ENCODE measurements at regions not wholly inside any gene's neighbourhood (a gene's known extent, or its start where the extent isn't known, plus 50 kb on each side); places are given as distances from the start of the nearest gene placed in this dataset.

- H3K36me3 Mint-ChIP-seq (ENCODE audit: low read depth), result no peaks in the 10 kb centered on the region
- no peak for DNase-seq
- H3K27ac Mint-ChIP-seq, result no peak overlapping the region
- no peaks in the 10 kb centered on the region for H3K9me3 Mint-ChIP-seq
- peaks cover 20% of the 10 kb centered on the region for H3K27me3 Mint-ChIP-seq
- no peak overlapping the region for H3K4me3 Mint-ChIP-seq
- H3K4me1 Mint-ChIP-seq, result peaks cover 8% of the 10 kb centered on the region
- intact Hi-C loops (cut with micrococcal nuclease), result no loop called here
Measured at GRCh38 chr14:75361751-75362433, 65.9 kb upstream of the JDP2 start.

GRCh38 chr14:75363130-75363529 lies 64.7 kb upstream of the JDP2 start:
- Mint-ChIP-seq H3K27me3 (peaks cover 23% of the 10 kb centered on the region), H3K9me3 (no peaks in the 10 kb centered on the region), H3K27ac (no peak overlapping the region), H3K4me1 (peaks cover 8% of the 10 kb centered on the region), H3K4me3 (no peak overlapping the region), H3K36me3 (ENCODE audit: low read depth) (no peaks in the 10 kb centered on the region)
- intact Hi-C loops (cut with micrococcal nuclease), result no loop called here
- DNase-seq, result no peak

DNA sequence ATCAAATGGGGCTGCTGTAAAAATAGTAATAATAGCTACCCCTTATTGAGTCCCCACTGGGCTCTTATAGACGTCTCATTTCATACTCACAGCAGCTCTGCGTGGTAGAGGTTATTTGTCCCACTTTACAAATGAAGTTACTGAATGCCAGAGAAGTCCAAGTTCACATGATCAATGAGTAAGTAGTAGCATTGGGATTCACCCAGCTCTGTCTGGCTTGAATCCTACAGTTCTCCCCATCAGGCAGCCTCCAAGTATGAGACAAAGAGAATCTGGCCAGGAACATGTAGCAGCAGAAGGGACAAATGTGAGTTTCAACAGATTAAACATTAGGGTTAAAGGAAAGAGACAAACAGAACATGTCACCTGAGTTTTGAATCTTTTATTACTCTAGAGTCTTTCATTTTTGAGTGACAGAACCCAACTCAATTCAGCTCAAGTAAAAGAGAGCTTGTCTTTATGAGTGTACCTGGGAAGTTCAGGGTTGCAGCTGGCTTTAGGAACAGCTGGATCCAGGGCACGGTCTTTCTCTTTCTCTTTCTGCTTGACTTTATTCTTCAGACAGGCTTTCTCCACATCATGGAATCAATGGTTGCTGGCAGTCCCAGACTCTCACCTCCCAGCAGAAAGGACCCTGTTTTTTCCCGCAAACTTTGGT lies 64.1 kb upstream of the JDP2 start:
- Mint-ChIP-seq H3K4me3 (no peak overlapping the region), H3K4me1 (peaks cover 8% of the 10 kb centered on the region), H3K36me3 (ENCODE audit: low read depth) (no peaks in the 10 kb centered on the region), H3K27me3 (peaks cover 23% of the 10 kb centered on the region), H3K9me3 (peaks cover 2% of the 10 kb centered on the region), H3K27ac (no peak overlapping the region)
- intact Hi-C loops (cut with micrococcal nuclease), result no loop called here
- DNase-seq, result no peak

DNA sequence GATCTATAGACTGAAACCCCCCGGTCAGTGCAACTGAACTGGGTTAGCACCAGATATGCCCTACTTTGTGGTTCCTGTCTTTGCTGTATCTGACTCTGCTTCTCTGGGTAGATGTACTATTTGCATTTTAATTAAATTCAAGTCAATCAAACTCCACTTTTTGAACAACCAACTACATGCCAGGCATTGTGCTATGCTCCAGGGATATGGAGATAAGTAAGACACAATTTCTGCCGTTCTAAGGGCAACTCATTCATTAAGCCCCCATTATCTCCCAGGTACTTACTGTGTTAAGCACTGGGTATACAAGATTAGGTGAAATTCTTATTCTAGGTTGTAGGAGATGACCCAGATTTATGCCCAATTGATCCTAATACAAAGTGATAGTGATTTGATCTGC lies 62.7 kb upstream of the JDP2 start:
- H3K36me3 Mint-ChIP-seq (ENCODE audit: low read depth), result no peaks in the 10 kb centered on the region
- intact Hi-C loops (cut with micrococcal nuclease), result no loop called here

GRCh38 chr14:75366963-75367362 lies 60.9 kb upstream of the JDP2 start:
- no peak for DNase-seq
- H3K27me3 Mint-ChIP-seq, result peaks cover 27% of the 10 kb centered on the region
- H3K9me3 Mint-ChIP-seq, result peaks cover 4% of the 10 kb centered on the region
- H3K27ac Mint-ChIP-seq, result no peak overlapping the region
- intact Hi-C loops (cut with micrococcal nuclease), result no loop called here
- H3K4me3 Mint-ChIP-seq, result no peak overlapping the region
- H3K4me1 Mint-ChIP-seq, result peaks cover 8% of the 10 kb centered on the region
- no peaks in the 10 kb centered on the region for H3K36me3 Mint-ChIP-seq (ENCODE audit: low read depth)

More for the DNA sequence above, 62.7 kb upstream of the JDP2 start:
- no peak for DNase-seq
- H3K4me1 Mint-ChIP-seq, result peaks cover 8% of the 10 kb centered on the region
- H3K4me3 Mint-ChIP-seq, result no peak overlapping the region
- H3K9me3 Mint-ChIP-seq, result peaks cover 4% of the 10 kb centered on the region
- H3K27me3 Mint-ChIP-seq, result peaks cover 19% of the 10 kb centered on the region
- H3K27ac Mint-ChIP-seq, result no peak overlapping the region

DNA sequence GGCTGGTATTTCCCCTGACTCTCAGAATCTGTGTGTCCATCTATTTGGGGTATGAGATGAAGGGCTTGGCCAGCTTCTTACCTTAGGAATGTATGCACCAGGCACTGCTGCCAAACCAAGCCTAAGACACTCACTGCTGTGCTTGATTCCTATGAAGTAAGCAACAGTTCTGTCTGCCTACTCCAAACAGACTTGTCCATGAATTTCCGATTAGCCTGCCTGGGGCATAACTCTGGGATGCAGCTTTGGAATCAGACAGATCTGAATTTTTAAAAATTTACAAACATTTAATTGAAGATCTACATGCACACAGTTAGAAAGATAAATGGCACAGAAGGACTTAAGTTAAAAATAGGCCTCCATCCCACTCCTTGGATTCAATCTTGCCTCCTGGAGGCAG lies 59.5 kb upstream of the JDP2 start:
- no peak overlapping the region for H3K4me3 Mint-ChIP-seq
- peaks cover 8% of the 10 kb centered on the region for H3K4me1 Mint-ChIP-seq
- no peak for DNase-seq
- H3K27me3 Mint-ChIP-seq, result peaks cover 31% of the 10 kb centered on the region
- H3K36me3 Mint-ChIP-seq (ENCODE audit: low read depth), result no peaks in the 10 kb centered on the region
- no peak overlapping the region for H3K27ac Mint-ChIP-seq
- peaks cover 4% of the 10 kb centered on the region for H3K9me3 Mint-ChIP-seq
- intact Hi-C loops (cut with micrococcal nuclease), result no loop called here

GRCh38 chr14:75369506-75369905 lies 58.3 kb upstream of the JDP2 start:
- Mint-ChIP-seq H3K36me3 (ENCODE audit: low read depth) (no peaks in the 10 kb centered on the region), H3K4me3 (no peak overlapping the region), H3K9me3 (peaks cover 4% of the 10 kb centered on the region), H3K4me1 (peaks cover 4% of the 10 kb centered on the region), H3K27ac (no peak overlapping the region), H3K27me3 (peaks cover 24% of the 10 kb centered on the region)
- intact Hi-C loops (cut with micrococcal nuclease), result no loop called here
- DNase-seq, result no peak

GRCh38 chr14:75370416-75371205 lies 57.2 kb upstream of the JDP2 start:
- H3K4me3 Mint-ChIP-seq, result no peak overlapping the region
- peaks cover 8% of the 10 kb centered on the region for H3K9me3 Mint-ChIP-seq

DNA sequence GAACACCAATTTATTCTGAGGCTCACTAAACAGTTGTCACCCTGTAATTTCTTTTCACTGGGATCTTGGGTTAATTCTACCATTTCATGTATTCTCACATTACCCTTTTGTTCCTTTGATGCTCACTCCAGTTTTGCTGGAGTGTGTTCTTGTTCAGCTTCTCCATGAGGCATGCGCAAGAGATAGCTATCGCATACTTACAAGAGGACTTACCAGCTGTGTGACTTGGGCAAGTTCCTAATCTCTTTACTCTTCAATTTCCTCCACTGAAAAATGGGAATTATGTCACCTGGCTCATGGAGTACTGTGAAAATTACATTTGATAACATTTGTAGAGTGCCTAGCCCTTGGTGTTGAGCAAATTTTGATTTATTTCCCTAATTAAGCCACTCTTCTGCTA lies 56.5 kb upstream of the JDP2 start:
- no peaks in the 10 kb centered on the region for H3K36me3 Mint-ChIP-seq (ENCODE audit: low read depth)
- H3K4me3 Mint-ChIP-seq, result no peak overlapping the region
- no peak for DNase-seq
- H3K27ac Mint-ChIP-seq, result no peak overlapping the region
- intact Hi-C loops (cut with micrococcal nuclease), result no loop called here
- peaks cover 8% of the 10 kb centered on the region for H3K9me3 Mint-ChIP-seq
- peaks cover 24% of the 10 kb centered on the region for H3K27me3 Mint-ChIP-seq
- no peaks in the 10 kb centered on the region for H3K4me1 Mint-ChIP-seq

More at GRCh38 chr14:75370416-75371205, 57.2 kb upstream of the JDP2 start:
- intact Hi-C loops (cut with micrococcal nuclease), result no loop called here
- no peak overlapping the region for H3K27ac Mint-ChIP-seq
- no peak for DNase-seq
- H3K36me3 Mint-ChIP-seq (ENCODE audit: low read depth), result no peaks in the 10 kb centered on the region
- peaks cover 24% of the 10 kb centered on the region for H3K27me3 Mint-ChIP-seq
- H3K4me1 Mint-ChIP-seq, result no peaks in the 10 kb centered on the region

GRCh38 chr14:75372260-75372659 lies 55.6 kb upstream of the JDP2 start:
- H3K9me3 Mint-ChIP-seq, result peaks cover 8% of the 10 kb centered on the region
- H3K27ac Mint-ChIP-seq, result peak overlapping the region; percentile 26
- peaks cover 25% of the 10 kb centered on the region for H3K27me3 Mint-ChIP-seq
- no peaks in the 10 kb centered on the region for H3K36me3 Mint-ChIP-seq (ENCODE audit: low read depth)
- no peak for DNase-seq
- intact Hi-C loops (cut with micrococcal nuclease), result no loop called here
- no peak overlapping the region for H3K4me3 Mint-ChIP-seq
- no peaks in the 10 kb centered on the region for H3K4me1 Mint-ChIP-seq

GRCh38 chr14:75373133-75373532 lies 54.7 kb upstream of the JDP2 start:
- Mint-ChIP-seq H3K27ac (no peak overlapping the region), H3K4me3 (no peak overlapping the region), H3K27me3 (peaks cover 24% of the 10 kb centered on the region), H3K4me1 (no peaks in the 10 kb centered on the region), H3K36me3 (ENCODE audit: low read depth) (no peaks in the 10 kb centered on the region), H3K9me3 (peaks cover 8% of the 10 kb centered on the region)
- intact Hi-C loops (cut with micrococcal nuclease), result no loop called here
- no peak for DNase-seq

DNA sequence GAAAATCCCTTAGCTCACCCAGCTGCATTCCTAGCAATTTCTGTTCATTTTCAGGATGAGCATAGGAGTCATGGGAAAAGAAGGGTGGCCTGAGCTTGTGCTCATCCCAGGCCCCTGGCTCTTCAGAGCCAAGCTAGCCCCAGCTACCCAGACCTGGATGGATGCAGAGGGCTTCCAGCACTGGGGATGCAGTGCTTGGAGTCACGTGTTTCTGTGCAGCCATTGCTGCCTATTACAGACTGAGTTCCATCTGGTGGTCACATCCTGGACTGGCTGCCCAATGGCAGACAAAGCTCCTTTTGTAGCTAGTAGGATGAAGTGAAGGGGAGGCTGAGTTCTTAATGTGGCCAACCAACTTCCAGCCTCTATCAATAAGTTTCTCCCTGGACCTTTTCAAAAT lies 54.2 kb upstream of the JDP2 start:
- intact Hi-C loops (cut with micrococcal nuclease), result no loop called here
- H3K27me3 Mint-ChIP-seq, result peaks cover 24% of the 10 kb centered on the region
- H3K36me3 Mint-ChIP-seq (ENCODE audit: low read depth), result no peaks in the 10 kb centered on the region
- DNase-seq, result no peak
- peaks cover 7% of the 10 kb centered on the region for H3K9me3 Mint-ChIP-seq
- no peak overlapping the region for H3K4me3 Mint-ChIP-seq
- H3K27ac Mint-ChIP-seq, result no peak overlapping the region
- H3K4me1 Mint-ChIP-seq, result no peaks in the 10 kb centered on the region

GRCh38 chr14:75374911-75375310 lies 52.9 kb upstream of the JDP2 start:
- H3K4me3 Mint-ChIP-seq, result no peak overlapping the region
- peaks cover 5% of the 10 kb centered on the region for H3K9me3 Mint-ChIP-seq
- no peak for DNase-seq
- no peaks in the 10 kb centered on the region for H3K4me1 Mint-ChIP-seq
- no peak overlapping the region for H3K27ac Mint-ChIP-seq
- intact Hi-C loops (cut with micrococcal nuclease), result no loop called here
- no peaks in the 10 kb centered on the region for H3K36me3 Mint-ChIP-seq (ENCODE audit: low read depth)
- peaks cover 22% of the 10 kb centered on the region for H3K27me3 Mint-ChIP-seq

GRCh38 chr14:75375983-75376382 lies 51.8 kb upstream of the JDP2 start:
- H3K27me3 Mint-ChIP-seq, result peaks cover 16% of the 10 kb centered on the region
- no peaks in the 10 kb centered on the region for H3K4me1 Mint-ChIP-seq
- intact Hi-C loops (cut with micrococcal nuclease), result no loop called here
- no peaks in the 10 kb centered on the region for H3K36me3 Mint-ChIP-seq (ENCODE audit: low read depth)
- peaks cover 5% of the 10 kb centered on the region for H3K9me3 Mint-ChIP-seq
- H3K27ac Mint-ChIP-seq, result no peak overlapping the region
- no peak overlapping the region for H3K4me3 Mint-ChIP-seq
- DNase-seq, result no peak

Measured in activated CD4-positive, alpha-beta T cell treated with anti-CD3 and anti-CD28 coated beads, Interleukin-2, amount 10 ng/mL, durations not matched to agents 24 days and 14 days (primary cell).